GM21786 (cell line): ENCODE measurements at regions not wholly inside any gene's neighbourhood (a gene's known extent, or its start where the extent isn't known, plus 50 kb on each side); places are given as distances from the start of the nearest gene placed in this dataset.

Experiments
- ATAC-seq: cut with Tn5 transposase; IDR thresholded peaks from one replicate; pipeline ENCODE4 v1.9.1; 2021; ENCODE audit not compliant: unreplicated experiment

- ATAC-seq = no peak
These were observed 156.3 kb downstream of the BCOR start for GRCh38 chrX:39941332-39941920.

- no peak for ATAC-seq
These were observed 153.3 kb downstream of the BCOR start for GRCh38 chrX:39944416-39944815.

- ATAC-seq = no peak
These were observed 152.0 kb downstream of the BCOR start for GRCh38 chrX:39945709-39946108.

- ATAC-seq = no peak
These were observed 150.9 kb downstream of the BCOR start for GRCh38 chrX:39946822-39947221.

GRCh38 chrX:39948582-39948981, 149.2 kb downstream of the BCOR start:
- ATAC-seq = no peak

GRCh38 chrX:39950018-39950688, 147.6 kb downstream of the BCOR start:
- no peak for ATAC-seq

- ATAC-seq = no peak
These were observed 144.8 kb downstream of the BCOR start for GRCh38 chrX:39952989-39953388.

- no peak for ATAC-seq
These were observed 143.9 kb downstream of the BCOR start for GRCh38 chrX:39953879-39954278.

- no peak for ATAC-seq
These were observed 142.9 kb downstream of the BCOR start for GRCh38 chrX:39954851-39955250.

- ATAC-seq = no peak
These were observed 142.1 kb downstream of the BCOR start for GRCh38 chrX:39955625-39956024.

GRCh38 chrX:39956803-39957394, 140.9 kb downstream of the BCOR start:
- no peak for ATAC-seq

- no peak for ATAC-seq
These were observed 139.8 kb downstream of the BCOR start for GRCh38 chrX:39957816-39958566.

GRCh38 chrX:39958850-39959249, 138.9 kb downstream of the BCOR start:
- ATAC-seq = no peak

- ATAC-seq = no peak
These were observed 137.5 kb downstream of the BCOR start for GRCh38 chrX:39960219-39960618.

GRCh38 chrX:39961441-39961840, 136.3 kb downstream of the BCOR start:
- ATAC-seq = no peak

- no peak for ATAC-seq
These were observed 132.6 kb downstream of the BCOR start for GRCh38 chrX:39965051-39965573.

GRCh38 chrX:39966176-39966575, 131.6 kb downstream of the BCOR start:
- ATAC-seq = no peak

- no peak for ATAC-seq
These were observed 130.4 kb downstream of the BCOR start for GRCh38 chrX:39967348-39967747.

- no peak for ATAC-seq
These were observed 128.5 kb downstream of the BCOR start for GRCh38 chrX:39969099-39969818.

GRCh38 chrX:39969819-39970504, 127.8 kb downstream of the BCOR start:
- no peak for ATAC-seq
